ENCODE measurements at regions not wholly inside any gene's neighbourhood (a gene's known extent, or its start where the extent isn't known, plus 50 kb on each side); places are given as distances from the start of the nearest gene placed in this dataset.

DNA sequence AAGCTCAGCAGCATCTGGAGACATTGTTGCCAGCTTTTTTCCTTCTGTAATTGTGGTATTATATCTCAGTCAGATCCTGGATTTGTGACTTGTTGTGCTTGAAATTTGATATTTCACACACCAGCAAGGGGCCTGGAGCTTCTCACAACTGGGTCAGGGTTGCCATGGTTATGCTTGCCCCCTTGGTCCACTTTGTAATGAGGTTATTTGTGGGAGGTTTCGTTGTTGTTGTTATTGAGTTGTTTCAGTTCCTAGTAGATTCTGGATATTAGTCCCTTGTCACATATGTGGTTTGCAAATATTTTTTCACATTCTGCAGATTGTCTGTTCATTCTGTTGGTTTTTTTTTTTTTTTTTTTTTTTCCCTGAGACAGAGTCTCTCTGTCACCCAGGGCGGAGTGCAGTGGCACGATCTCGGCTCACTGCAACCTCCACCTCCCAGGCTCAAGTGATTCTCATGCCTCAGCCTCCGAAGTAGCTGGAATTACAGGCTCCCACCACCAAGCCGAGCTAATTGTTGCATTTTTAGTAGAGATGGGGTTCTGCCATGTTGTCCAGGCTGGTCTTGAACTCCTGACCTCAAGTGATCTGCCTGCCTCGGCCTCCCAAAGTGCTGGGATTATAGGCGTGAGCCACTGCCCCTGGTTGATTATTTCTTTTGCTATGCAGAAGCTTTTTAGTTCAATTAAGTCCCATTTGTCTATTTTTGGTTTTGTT lies 80.6 kb upstream of the ETV6 start:
- no peaks in the 10 kb centered on the region for H3K27me3 ChIP-seq (ENCODE audit: insufficient read depth, low read depth, low read length)
- H4K20me1 ChIP-seq (ENCODE audit: insufficient read depth), result no peaks in the 10 kb centered on the region
- no peaks in the 10 kb centered on the region for H3K9me2 ChIP-seq (ENCODE audit: insufficient read depth, low read length)
- H3K4me2 ChIP-seq (ENCODE audit: low read length), result no peak overlapping the region
- no peaks in the 10 kb centered on the region for H3K79me2 ChIP-seq (replicated peaks; ENCODE audit: insufficient read depth, low read length)
- H2AFZ ChIP-seq (ENCODE audit: low read depth, low read length), result no peak overlapping the region
- TF ChIP-seq TAF1 (IDR thresholded peaks at IDR 0.05; ENCODE audit: low read depth) (no peak), POLR2AphosphoS5 (IDR thresholded peaks at IDR 0.05) (no peak), SMC3 (conservative IDR thresholded peaks at IDR 0.05; ENCODE audit: poor library complexity) (no peak), MXI1 (conservative IDR thresholded peaks at IDR 0.05; ENCODE audit: poor library complexity, severe bottlenecking) (no peak), RAD21 (conservative IDR thresholded peaks at IDR 0.05) (no peak), EP300 (conservative IDR thresholded peaks at IDR 0.05; ENCODE audit: poor library complexity, severe bottlenecking) (no peak), EZH2 (IDR thresholded peaks at IDR 0.05; ENCODE audit: borderline replicate concordance, insufficient read depth, low read length, poor library complexity, severe bottlenecking) (no peak)
- TF ChIP-seq, protein P1, sequence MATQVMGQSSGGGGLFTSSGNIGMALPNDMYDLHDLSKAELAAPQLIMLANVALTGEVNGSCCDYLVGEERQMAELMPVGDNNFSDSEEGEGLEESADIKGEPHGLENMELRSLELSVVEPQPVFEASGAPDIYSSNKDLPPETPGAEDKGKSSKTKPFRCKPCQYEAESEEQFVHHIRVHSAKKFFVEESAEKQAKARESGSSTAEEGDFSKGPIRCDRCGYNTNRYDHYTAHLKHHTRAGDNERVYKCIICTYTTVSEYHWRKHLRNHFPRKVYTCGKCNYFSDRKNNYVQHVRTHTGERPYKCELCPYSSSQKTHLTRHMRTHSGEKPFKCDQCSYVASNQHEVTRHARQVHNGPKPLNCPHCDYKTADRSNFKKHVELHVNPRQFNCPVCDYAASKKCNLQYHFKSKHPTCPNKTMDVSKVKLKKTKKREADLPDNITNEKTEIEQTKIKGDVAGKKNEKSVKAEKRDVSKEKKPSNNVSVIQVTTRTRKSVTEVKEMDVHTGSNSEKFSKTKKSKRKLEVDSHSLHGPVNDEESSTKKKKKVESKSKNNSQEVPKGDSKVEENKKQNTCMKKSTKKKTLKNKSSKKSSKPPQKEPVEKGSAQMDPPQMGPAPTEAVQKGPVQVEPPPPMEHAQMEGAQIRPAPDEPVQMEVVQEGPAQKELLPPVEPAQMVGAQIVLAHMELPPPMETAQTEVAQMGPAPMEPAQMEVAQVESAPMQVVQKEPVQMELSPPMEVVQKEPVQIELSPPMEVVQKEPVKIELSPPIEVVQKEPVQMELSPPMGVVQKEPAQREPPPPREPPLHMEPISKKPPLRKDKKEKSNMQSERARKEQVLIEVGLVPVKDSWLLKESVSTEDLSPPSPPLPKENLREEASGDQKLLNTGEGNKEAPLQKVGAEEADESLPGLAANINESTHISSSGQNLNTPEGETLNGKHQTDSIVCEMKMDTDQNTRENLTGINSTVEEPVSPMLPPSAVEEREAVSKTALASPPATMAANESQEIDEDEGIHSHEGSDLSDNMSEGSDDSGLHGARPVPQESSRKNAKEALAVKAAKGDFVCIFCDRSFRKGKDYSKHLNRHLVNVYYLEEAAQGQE (IDR thresholded peaks at IDR 0.05; ENCODE audit: borderline replicate concordance), result no peak
- TF ChIP-seq, protein P2, sequence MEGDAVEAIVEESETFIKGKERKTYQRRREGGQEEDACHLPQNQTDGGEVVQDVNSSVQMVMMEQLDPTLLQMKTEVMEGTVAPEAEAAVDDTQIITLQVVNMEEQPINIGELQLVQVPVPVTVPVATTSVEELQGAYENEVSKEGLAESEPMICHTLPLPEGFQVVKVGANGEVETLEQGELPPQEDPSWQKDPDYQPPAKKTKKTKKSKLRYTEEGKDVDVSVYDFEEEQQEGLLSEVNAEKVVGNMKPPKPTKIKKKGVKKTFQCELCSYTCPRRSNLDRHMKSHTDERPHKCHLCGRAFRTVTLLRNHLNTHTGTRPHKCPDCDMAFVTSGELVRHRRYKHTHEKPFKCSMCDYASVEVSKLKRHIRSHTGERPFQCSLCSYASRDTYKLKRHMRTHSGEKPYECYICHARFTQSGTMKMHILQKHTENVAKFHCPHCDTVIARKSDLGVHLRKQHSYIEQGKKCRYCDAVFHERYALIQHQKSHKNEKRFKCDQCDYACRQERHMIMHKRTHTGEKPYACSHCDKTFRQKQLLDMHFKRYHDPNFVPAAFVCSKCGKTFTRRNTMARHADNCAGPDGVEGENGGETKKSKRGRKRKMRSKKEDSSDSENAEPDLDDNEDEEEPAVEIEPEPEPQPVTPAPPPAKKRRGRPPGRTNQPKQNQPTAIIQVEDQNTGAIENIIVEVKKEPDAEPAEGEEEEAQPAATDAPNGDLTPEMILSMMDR (IDR thresholded peaks at IDR 0.05; ENCODE audit: poor library complexity, severe bottlenecking), result no peak
- no peaks in the 10 kb centered on the region for H3K9me3 ChIP-seq (ENCODE audit: low read length)
- no peak overlapping the region for H3K4me3 ChIP-seq (ENCODE audit: low read length)
- H3F3A ChIP-seq (ENCODE audit: insufficient read depth, low read length, poor library complexity, severe bottlenecking), result no peaks in the 10 kb centered on the region
- no peak overlapping the region for H3K9ac ChIP-seq (ENCODE audit: low read length)
- H3K36me3 ChIP-seq (ENCODE audit: insufficient read depth, low read length), result no peaks in the 10 kb centered on the region
- no peak overlapping the region for H3K27ac ChIP-seq (ENCODE audit: low read length)

GRCh38 chr12:11569716-11570115 lies 79.8 kb upstream of the ETV6 start:
- Histone ChIP-seq H3K9me2 (ENCODE audit: insufficient read depth, low read length) (no peaks in the 10 kb centered on the region), H4K20me1 (ENCODE audit: insufficient read depth) (no peaks in the 10 kb centered on the region), H3K27me3 (ENCODE audit: insufficient read depth, low read depth, low read length) (no peaks in the 10 kb centered on the region), H3K9me3 (ENCODE audit: low read length) (no peaks in the 10 kb centered on the region), H2AFZ (ENCODE audit: low read depth, low read length) (no peak overlapping the region), H3K79me2 (replicated peaks; ENCODE audit: insufficient read depth, low read length) (no peaks in the 10 kb centered on the region), H3K4me2 (ENCODE audit: low read length) (no peak overlapping the region), H3K4me3 (ENCODE audit: low read length) (no peak overlapping the region), H3K27ac (ENCODE audit: low read length) (no peak overlapping the region), H3K36me3 (ENCODE audit: insufficient read depth, low read length) (no peaks in the 10 kb centered on the region), H3K9ac (ENCODE audit: low read length) (no peak overlapping the region), H3F3A (ENCODE audit: insufficient read depth, low read length, poor library complexity, severe bottlenecking) (no peaks in the 10 kb centered on the region)
- TF ChIP-seq, protein P2 (IDR thresholded peaks at IDR 0.05; ENCODE audit: poor library complexity, severe bottlenecking), result no peak
- TF ChIP-seq EZH2 (IDR thresholded peaks at IDR 0.05; ENCODE audit: borderline replicate concordance, insufficient read depth, low read length, poor library complexity, severe bottlenecking) (no peak), TAF1 (IDR thresholded peaks at IDR 0.05; ENCODE audit: low read depth) (no peak), RAD21 (conservative IDR thresholded peaks at IDR 0.05) (no peak), MXI1 (conservative IDR thresholded peaks at IDR 0.05; ENCODE audit: poor library complexity, severe bottlenecking) (no peak), POLR2AphosphoS5 (IDR thresholded peaks at IDR 0.05) (no peak), EP300 (conservative IDR thresholded peaks at IDR 0.05; ENCODE audit: poor library complexity, severe bottlenecking) (no peak), SMC3 (conservative IDR thresholded peaks at IDR 0.05; ENCODE audit: poor library complexity) (no peak)
- TF ChIP-seq, protein P1 (IDR thresholded peaks at IDR 0.05; ENCODE audit: borderline replicate concordance), result no peak
